Cardiac muscle cell (in vitro differentiated cells and primary cell): ENCODE measurements at regions not wholly inside any gene's neighbourhood (a gene's known extent, or its start where the extent isn't known, plus 50 kb on each side); places are given as distances from the start of the nearest gene placed in this dataset.

ENCODE experiments used
- DNase-seq, 2 donors: peaks; one replicate each; pipeline versions ENCODE4 v3.0.0 to v3.0.0-alpha.2; 2010 to 2017; ENCODE audit warnings: low read depth in 1 of 2, low spot score in 1 of 2
- H3K27ac ChIP-seq: fragments of 200-600 bp; sonication (generic); 2 replicates; pipeline ENCODE4 v1.5.1; 2016
- H3K27me3 ChIP-seq: fragments of 200-600 bp; sonication (generic); 2 replicates; pipeline ENCODE4 v1.6.0; 2016; ENCODE audit warnings: control low read depth
- H3K36me3 ChIP-seq: fragments of 200-600 bp; sonication (generic); 2 replicates; pipeline ENCODE4 v1.5.1; 2016; ENCODE audit warnings: control low read depth
- H3K4me1 ChIP-seq: fragments of 200-600 bp; sonication (generic); 2 replicates; pipeline ENCODE4 v1.8.1; 2017; ENCODE audit warnings: low read depth, mild to moderate bottlenecking, mixed run types
- H3K4me3 ChIP-seq: fragments of 200-600 bp; sonication (generic); 2 replicates; pipeline ENCODE4 v1.5.1; 2016; ENCODE audit warnings: mild to moderate bottlenecking
- H3K9me3 ChIP-seq: fragments of 200-600 bp; sonication (generic); 2 replicates; pipeline ENCODE4 v1.5.1; 2017; ENCODE audit warnings: low read depth, mild to moderate bottlenecking, control low read depth
- CTCF ChIP-seq: IDR thresholded peaks from 2 replicates; pipeline ENCODE4 v1.5.1; 2012; ENCODE audit warnings: low read depth, mild to moderate bottlenecking, low read length

DNA sequence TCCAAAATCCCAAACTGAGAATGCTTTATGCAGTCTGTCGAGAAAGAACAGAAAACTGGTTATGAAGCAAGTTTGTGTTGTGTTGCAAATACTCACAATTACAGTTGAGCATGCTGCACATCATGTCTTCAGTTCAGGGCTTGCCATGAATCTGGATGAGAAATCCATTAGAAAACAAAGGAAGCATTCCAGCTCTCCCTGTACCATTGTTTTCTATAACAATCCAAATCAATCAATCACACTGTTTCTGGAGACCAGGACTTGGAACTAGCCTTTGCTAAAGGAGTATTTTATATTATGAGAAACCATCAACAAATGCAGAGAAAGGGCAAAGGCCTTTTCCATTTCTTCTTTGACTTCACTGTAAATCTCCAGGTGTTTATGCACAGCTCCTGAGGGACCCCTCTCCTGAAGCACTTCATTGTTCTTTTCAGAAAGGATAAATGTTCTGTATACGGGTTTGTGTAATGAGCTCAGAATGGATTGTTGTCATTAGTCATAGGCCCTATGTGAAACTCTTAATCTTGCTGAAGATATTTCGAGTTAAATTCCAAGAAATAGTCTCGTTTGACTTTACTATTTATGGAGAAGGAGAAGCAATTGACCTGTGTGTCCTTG lies 364.7 kb upstream of the POM121L12 start:
- no peak overlapping the region for H3K27ac ChIP-seq
- no peak for TF ChIP-seq CTCF

DNA sequence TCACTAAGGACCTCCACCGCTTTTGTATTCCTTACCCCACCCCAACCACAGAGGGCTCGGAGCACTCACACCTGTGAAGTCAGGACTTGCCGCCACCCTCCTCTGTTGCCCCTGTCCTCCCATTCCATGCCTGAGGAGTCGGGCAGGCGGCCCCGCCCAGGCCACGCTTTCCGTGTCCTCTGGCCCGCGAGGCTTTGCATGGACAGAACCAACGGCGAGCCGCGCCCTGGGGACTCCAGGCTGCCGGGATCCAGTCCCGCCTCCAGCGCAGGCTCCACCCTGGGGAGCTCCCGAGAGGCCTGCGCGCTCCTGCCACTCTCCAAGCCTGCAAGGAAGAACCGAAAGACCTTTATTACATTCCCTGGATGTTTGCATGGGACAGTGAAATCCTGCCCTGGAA lies 366.4 kb upstream of the POM121L12 start:
- no peaks in the 10 kb centered on the region for H3K9me3 ChIP-seq
- TF ChIP-seq CTCF = no peak
- no peak overlapping the region for H3K4me3 ChIP-seq
- no peaks in the 10 kb centered on the region for H3K4me1 ChIP-seq
- H3K27me3 ChIP-seq = no peaks in the 10 kb centered on the region
- H3K36me3 ChIP-seq = no peaks in the 10 kb centered on the region
- H3K27ac ChIP-seq = no peak overlapping the region
- DNase-seq = no peak

More for the DNA sequence above, 364.7 kb upstream of the POM121L12 start:
- no peaks in the 10 kb centered on the region for H3K27me3 ChIP-seq
- no peak for DNase-seq
- no peaks in the 10 kb centered on the region for H3K36me3 ChIP-seq
- H3K9me3 ChIP-seq = no peaks in the 10 kb centered on the region
- no peaks in the 10 kb centered on the region for H3K4me1 ChIP-seq
- H3K4me3 ChIP-seq = no peak overlapping the region

GRCh38 chr7:52668435-52668834 lies 367.0 kb upstream of the POM121L12 start:
- no peaks in the 10 kb centered on the region for H3K27me3 ChIP-seq
- no peak overlapping the region for H3K4me3 ChIP-seq
- no peaks in the 10 kb centered on the region for H3K4me1 ChIP-seq
- DNase-seq = no peak
- no peaks in the 10 kb centered on the region for H3K36me3 ChIP-seq
- H3K9me3 ChIP-seq = no peaks in the 10 kb centered on the region
- no peak for TF ChIP-seq CTCF
- no peak overlapping the region for H3K27ac ChIP-seq

GRCh38 chr7:52659178-52659577 lies 376.3 kb upstream of the POM121L12 start:
- no peaks in the 10 kb centered on the region for H3K27me3 ChIP-seq
- no peak overlapping the region for H3K27ac ChIP-seq
- DNase-seq = no peak
- no peaks in the 10 kb centered on the region for H3K9me3 ChIP-seq
- no peaks in the 10 kb centered on the region for H3K4me1 ChIP-seq
- no peak overlapping the region for H3K4me3 ChIP-seq
- no peak for TF ChIP-seq CTCF
- no peaks in the 10 kb centered on the region for H3K36me3 ChIP-seq

- no peak overlapping the region for H3K4me3 ChIP-seq
- TF ChIP-seq CTCF = no peak
- DNase-seq = no peak
- H3K9me3 ChIP-seq = no peaks in the 10 kb centered on the region
- no peak overlapping the region for H3K27ac ChIP-seq
- no peaks in the 10 kb centered on the region for H3K27me3 ChIP-seq
- H3K4me1 ChIP-seq = no peaks in the 10 kb centered on the region
- H3K36me3 ChIP-seq = no peaks in the 10 kb centered on the region
These were observed 379.3 kb upstream of the POM121L12 start for GRCh38 chr7:52656098-52656497.
